GM23248 (cell line): ENCODE measurements at regions not wholly inside any gene's neighbourhood (a gene's known extent, or its start where the extent isn't known, plus 50 kb on each side); places are given as distances from the start of the nearest gene placed in this dataset.

Experiments used
- DNase-seq: peaks from one replicate; pipeline ENCODE4 v3.0.0-alpha.2; 2015
- H2AFZ ChIP-seq: fragments of 200-600 bp; sonication (generic); 2 replicates; pipeline ENCODE4 v1.6.1; 2016; ENCODE audit warnings: antibody characterized with exemption
- H3F3A ChIP-seq: fragments of 200-600 bp; sonication (generic); 2 replicates; pipeline ENCODE4 v1.6.1; 2016; ENCODE audit warnings: mild to moderate bottlenecking, antibody characterized with exemption, mixed run types; ENCODE audit not compliant: insufficient read depth
- H3K27ac ChIP-seq: fragments of 200-600 bp; sonication (generic); 2 replicates; pipeline ENCODE4 v1.5.1; 2016; ENCODE audit warnings: mild to moderate bottlenecking
- H3K27me3 ChIP-seq: fragments of 200-600 bp; sonication (generic); replicated peaks from 2 replicates; pipeline ENCODE4 v1.6.1; 2016; ENCODE audit warnings: mild to moderate bottlenecking; ENCODE audit not compliant: insufficient read depth
- H3K36me3 ChIP-seq: fragments of 200-600 bp; sonication (generic); 2 replicates; pipeline ENCODE4 v1.6.1; 2016; ENCODE audit warnings: low read depth, mild to moderate bottlenecking
- H3K4me1 ChIP-seq: fragments of 200-600 bp; sonication (generic); 2 replicates; pipeline ENCODE4 v1.6.1; 2016; ENCODE audit warnings: mild to moderate bottlenecking; ENCODE audit not compliant: insufficient read depth
- H3K4me2 ChIP-seq: fragments of 200-600 bp; sonication (generic); one replicate; pipeline ENCODE4 v1.6.1; 2016; ENCODE audit warnings: mild to moderate bottlenecking; ENCODE audit not compliant: unreplicated experiment
- H3K4me3 ChIP-seq: fragments of 200-600 bp; sonication (generic); 2 replicates; pipeline ENCODE4 v1.5.1; 2016; ENCODE audit warnings: mild to moderate bottlenecking
- H3K79me2 ChIP-seq: fragments of 200-600 bp; sonication (generic); 2 replicates; pipeline ENCODE4 v1.6.1; 2016; ENCODE audit warnings: mild to moderate bottlenecking; ENCODE audit not compliant: insufficient read depth
- H3K9ac ChIP-seq: fragments of 200-600 bp; sonication (generic); 2 replicates; pipeline ENCODE4 v1.6.1; 2016; ENCODE audit warnings: mild to moderate bottlenecking
- H3K9me2 ChIP-seq: fragments of 200-600 bp; sonication (generic); 2 replicates; pipeline ENCODE4 v1.6.1; 2016; ENCODE audit warnings: mixed run types, mild to moderate bottlenecking, moderate library complexity; ENCODE audit not compliant: insufficient read depth
- H3K9me3 ChIP-seq: fragments of 200-600 bp; sonication (generic); one replicate; pipeline ENCODE4 v1.6.1; 2017; ENCODE audit warnings: low read depth
- H4K20me1 ChIP-seq: fragments of 200-600 bp; sonication (generic); 2 replicates; pipeline ENCODE4 v1.6.0; 2016; ENCODE audit not compliant: insufficient read depth
- EZH2 ChIP-seq: fragments of 200-600 bp; sonication (generic); IDR thresholded peaks from 2 replicates; pipeline ENCODE4 v1.6.1; 2018; ENCODE audit warnings: antibody characterized with exemption, mild to moderate bottlenecking; ENCODE audit not compliant: insufficient read depth, poor library complexity, severe bottlenecking
- EZH2phosphoT487 ChIP-seq: fragments of 200-600 bp; sonication (generic); IDR thresholded peaks from 2 replicates; pipeline ENCODE4 v1.6.1; 2018; ENCODE audit warnings: antibody characterized with exemption, moderate library complexity, mild to moderate bottlenecking, low read depth; ENCODE audit not compliant: insufficient read depth
- WGBS, 2 experiments: methylation state at CpG; one replicate each; pipeline ENCODE4 v1.1.6; 2015 to 2017; ENCODE audit warnings: low lambda C conversion rate in 2 of 2, low coverage in 1 of 2; ENCODE audit errors: missing lambda C conversion rate in 2 of 2; 5-methylcytosine and 5-hydroxymethylcytosine counted together
- in situ Hi-C: fragments of 300-500 bp; cut with MboI; formaldehyde crosslinking; loops from 2 replicates; pipeline ENCODE4 v1.15.0; 2020

DNA sequence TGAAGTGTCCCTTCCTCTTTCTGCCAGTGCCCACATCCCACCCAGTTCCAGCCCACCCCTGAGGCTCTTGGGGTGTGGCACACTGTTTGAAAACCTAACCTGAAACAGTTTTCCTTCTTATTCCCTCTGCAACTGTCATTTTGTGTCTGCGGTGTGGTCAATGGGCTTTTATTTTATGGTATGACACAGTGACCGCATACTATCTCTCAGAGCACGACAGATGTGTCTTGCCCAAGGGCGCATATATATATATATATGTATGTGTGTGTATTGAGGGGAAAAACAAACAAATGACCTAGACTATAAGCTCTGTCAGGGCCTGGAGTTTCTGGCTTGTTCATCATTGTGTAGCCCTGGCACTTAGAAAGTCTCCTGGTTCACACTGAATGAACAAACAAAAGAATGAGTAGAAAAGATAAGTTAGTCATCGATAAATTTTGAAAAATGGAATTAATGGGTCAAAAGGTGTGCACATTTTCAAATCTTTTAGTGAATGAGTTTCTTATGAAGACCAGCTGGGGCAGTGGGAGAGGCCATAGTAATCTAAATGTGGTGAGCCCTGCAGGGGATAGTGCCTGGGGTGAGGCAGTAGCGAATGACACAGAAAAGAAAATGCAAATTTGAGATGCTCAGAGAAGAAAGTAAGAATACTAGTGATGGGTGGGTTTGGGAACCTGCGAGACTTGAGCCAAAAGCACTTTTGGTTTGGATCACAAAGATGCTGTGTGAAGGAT lies 198.4 kb downstream of the SNX10 start:
- no peak overlapping the region for H3K9ac ChIP-seq
- no peak for TF ChIP-seq EZH2
- TF ChIP-seq EZH2phosphoT487: no peak
- no peak overlapping the region for H3K4me3 ChIP-seq
- no peak overlapping the region for H3K4me2 ChIP-seq
- H3F3A ChIP-seq: no peaks in the 10 kb centered on the region
- H3K9me2 ChIP-seq: no peaks in the 10 kb centered on the region
- no peaks in the 10 kb centered on the region for H3K79me2 ChIP-seq
- H3K27ac ChIP-seq: no peak overlapping the region
- no peak for DNase-seq
- H3K9me3 ChIP-seq: no peaks in the 10 kb centered on the region
- H3K4me1 ChIP-seq: no peaks in the 10 kb centered on the region
- no peaks in the 10 kb centered on the region for H3K27me3 ChIP-seq
- 76% methylated on average over 7 of the region's 7 CpGs for WGBS, 2 experiments
- in situ Hi-C loops: no loop called here
- H3K36me3 ChIP-seq: no peaks in the 10 kb centered on the region
- H2AFZ ChIP-seq: no peak overlapping the region
- no peaks in the 10 kb centered on the region for H4K20me1 ChIP-seq

DNA sequence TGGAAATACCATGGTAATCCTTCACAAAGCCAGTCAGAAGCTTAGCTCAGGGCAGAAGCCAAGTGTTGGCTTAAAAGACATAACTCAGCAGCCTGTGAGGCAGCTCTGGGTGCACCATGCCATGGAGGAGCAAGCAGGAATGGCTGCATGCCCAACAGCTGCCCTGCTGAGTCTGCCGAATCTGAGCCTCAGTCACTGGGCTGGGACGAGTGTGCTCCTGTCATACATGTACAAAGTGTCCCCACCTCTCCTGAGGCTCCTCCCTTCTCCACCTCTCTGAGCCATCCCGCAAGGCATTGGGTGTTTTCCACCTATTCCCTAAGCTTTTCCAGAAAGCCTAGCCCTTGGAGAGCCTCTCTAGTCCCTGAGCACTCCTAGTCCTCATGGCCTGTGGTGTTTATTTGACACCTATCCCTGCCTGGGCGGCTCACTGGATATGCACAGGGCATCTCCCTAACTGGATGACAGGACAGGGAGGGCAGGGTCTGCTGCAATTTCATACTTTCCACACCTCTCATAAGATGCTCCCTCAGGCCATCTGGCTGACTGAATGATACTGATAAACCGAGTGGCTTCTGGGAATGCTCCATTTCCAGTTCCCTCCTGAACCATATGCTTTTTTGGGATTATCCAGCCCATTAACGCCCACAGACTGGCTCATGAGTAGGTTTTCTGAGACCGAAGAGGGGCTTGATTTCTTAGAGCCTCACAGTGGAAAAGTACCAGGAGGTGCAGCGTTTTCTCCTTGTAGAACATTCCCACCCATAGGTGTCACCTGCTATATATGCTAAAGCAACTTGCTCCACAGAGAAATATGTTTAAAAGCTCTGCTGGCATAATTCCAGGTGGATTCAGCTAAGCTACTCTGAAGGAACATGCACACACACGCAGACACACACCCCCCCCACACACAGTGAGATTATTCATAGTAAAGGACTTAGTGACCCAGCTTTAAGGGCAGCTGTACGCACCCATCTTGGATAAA lies 199.3 kb downstream of the SNX10 start:
- TF ChIP-seq EZH2 (no peak), EZH2phosphoT487 (no peak)
- no peak for DNase-seq
- Histone ChIP-seq H3K4me1 (no peaks in the 10 kb centered on the region), H2AFZ (no peak overlapping the region), H3K9me2 (no peaks in the 10 kb centered on the region), H4K20me1 (no peaks in the 10 kb centered on the region), H3K27me3 (no peaks in the 10 kb centered on the region), H3K4me2 (no peak overlapping the region), H3K27ac (no peak overlapping the region), H3K9me3 (no peaks in the 10 kb centered on the region), H3K4me3 (no peak overlapping the region), H3K79me2 (no peaks in the 10 kb centered on the region), H3K9ac (no peak overlapping the region), H3K36me3 (no peaks in the 10 kb centered on the region), H3F3A (no peaks in the 10 kb centered on the region)
- in situ Hi-C loops: no loop called here
- WGBS, 2 experiments: 27 to 34% methylated on average over 10 of the region's 10 CpGs

DNA sequence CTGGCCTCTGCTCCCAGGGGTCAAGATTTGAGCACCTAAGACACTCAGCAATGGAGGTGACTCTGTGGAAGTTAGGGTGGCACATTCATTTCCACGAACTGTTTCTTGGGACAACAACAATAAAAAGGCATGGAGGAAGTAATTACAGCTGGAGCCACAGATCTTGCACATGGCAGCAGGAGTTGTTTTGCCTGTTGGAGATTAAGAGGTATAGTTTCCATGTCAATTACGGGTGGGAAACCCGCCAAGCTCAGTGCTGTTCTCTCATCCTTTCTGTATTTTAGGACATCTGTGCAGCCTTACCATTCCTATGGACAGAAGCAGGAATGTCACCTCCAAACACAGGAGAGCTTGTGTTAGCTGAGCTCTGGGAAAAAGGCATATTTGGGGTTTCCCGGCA lies 201.2 kb downstream of the SNX10 start:
- Histone ChIP-seq H2AFZ (no peak overlapping the region), H3K4me3 (no peak overlapping the region), H3K79me2 (no peaks in the 10 kb centered on the region), H3K9me2 (no peaks in the 10 kb centered on the region), H3K9me3 (no peaks in the 10 kb centered on the region), H3K4me2 (no peak overlapping the region), H3K27me3 (no peaks in the 10 kb centered on the region), H3K36me3 (no peaks in the 10 kb centered on the region), H3K4me1 (no peaks in the 10 kb centered on the region), H3F3A (no peaks in the 10 kb centered on the region), H3K27ac (no peak overlapping the region), H3K9ac (no peak overlapping the region), H4K20me1 (no peaks in the 10 kb centered on the region)
- DNase-seq: no peak
- TF ChIP-seq EZH2 (no peak), EZH2phosphoT487 (no peak)
- in situ Hi-C loops: no loop called here
- WGBS, 2 experiments: 59 to 76% methylated on average over 4 of the region's 4 CpGs

DNA sequence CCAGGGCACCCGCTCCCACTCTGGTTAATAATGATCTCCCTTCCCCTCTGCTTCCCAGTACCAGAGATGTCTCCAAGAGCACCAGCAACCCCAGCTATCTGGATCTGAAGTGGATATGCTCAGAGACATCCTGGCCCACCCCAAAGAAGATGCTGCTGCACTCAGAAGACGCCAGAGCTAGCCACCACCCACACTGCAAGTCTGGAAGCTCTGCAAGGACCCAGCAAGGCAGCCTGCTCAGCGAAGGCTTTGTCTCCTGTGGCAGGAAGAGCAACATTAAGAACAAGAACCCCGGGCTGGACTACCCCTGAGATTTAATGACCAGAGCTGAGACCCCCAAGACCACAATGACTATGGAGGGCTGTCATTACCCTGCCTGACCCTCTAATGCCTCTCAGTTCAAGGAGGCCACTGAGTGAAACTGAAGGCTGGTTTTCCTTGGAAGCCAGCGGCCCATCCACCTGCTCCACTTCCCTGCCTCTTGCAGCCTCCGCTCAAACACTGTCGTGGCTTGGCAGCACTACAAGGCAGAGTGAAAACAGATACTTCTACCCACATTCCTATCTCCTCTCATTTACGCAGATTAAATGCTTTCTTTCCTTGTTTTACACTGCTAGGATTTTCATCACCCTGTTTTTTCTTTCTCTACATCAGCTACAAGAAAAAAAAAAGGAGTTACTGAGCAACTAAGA lies 202.2 kb downstream of the SNX10 start:
- no peak for DNase-seq
- Histone ChIP-seq H3K4me1 (no peaks in the 10 kb centered on the region), H3K27ac (no peak overlapping the region), H3K9me3 (no peaks in the 10 kb centered on the region), H3K79me2 (no peaks in the 10 kb centered on the region), H3K9me2 (no peaks in the 10 kb centered on the region), H3K27me3 (no peaks in the 10 kb centered on the region), H3K4me2 (no peak overlapping the region), H3F3A (no peaks in the 10 kb centered on the region), H3K4me3 (no peak overlapping the region), H2AFZ (no peak overlapping the region), H3K36me3 (no peaks in the 10 kb centered on the region), H4K20me1 (no peaks in the 10 kb centered on the region), H3K9ac (no peak overlapping the region)
- WGBS, 2 experiments: 54 to 62% methylated on average over 8 of the region's 8 CpGs
- TF ChIP-seq EZH2 (no peak), EZH2phosphoT487 (no peak)
- in situ Hi-C loops: no loop called here
